ENCODE measurements at regions not wholly inside any gene's neighbourhood (a gene's known extent, or its start where the extent isn't known, plus 50 kb on each side); places are given as distances from the start of the nearest gene placed in this dataset.

- TF ChIP-seq CTCF (IDR thresholded peaks at IDR 0.05; ENCODE audit: insufficient read depth in 1 of 2, low read depth in 1 of 2, low read length in 1 of 2, severe bottlenecking in 1 of 2, unreplicated experiment in 1 of 2), result no peak
- Mint-ChIP-seq H3K27ac (ENCODE audit: unreplicated experiment) (no peak overlapping the region), H3K9me3 (ENCODE audit: unreplicated experiment) (no peaks in the 10 kb centered on the region), H3K4me3 (ENCODE audit: unreplicated experiment) (no peak overlapping the region), H3K4me1 (ENCODE audit: low read depth, unreplicated experiment) (no peaks in the 10 kb centered on the region), H3K36me3 (ENCODE audit: insufficient read depth, unreplicated experiment) (no peaks in the 10 kb centered on the region), H3K27me3 (ENCODE audit: insufficient read depth, unreplicated experiment) (no peaks in the 10 kb centered on the region)
- DNase-seq, result no peak
- intact Hi-C loops (cut with micrococcal nuclease; ENCODE audit: unreplicated experiment), result no loop called here
- ChIA-PET POLR2A (no interaction called here), CTCF (no interaction called here)
- Histone ChIP-seq H3K4me1 (no peaks in the 10 kb centered on the region), H3K36me3 (ENCODE audit: control insufficient read depth, insufficient read depth, low read length) (no peaks in the 10 kb centered on the region), H3K9me3 (no peaks in the 10 kb centered on the region), H3K4me3 (ENCODE audit: low read depth, low read length) (no peak overlapping the region), H3K27me3 (replicated peaks; ENCODE audit: control insufficient read depth, insufficient read depth, low read length) (no peaks in the 10 kb centered on the region)
- no TSS peak for BruUV-seq (replicated peaks)
Observed at GRCh38 chr5:126099077-126099476, 324.1 kb upstream of the GRAMD2B start.

GRCh38 chr5:126100767-126101166, 322.4 kb upstream of the GRAMD2B start:
- ChIA-PET POLR2A (no interaction called here), CTCF (no interaction called here)
- Histone ChIP-seq H3K9me3 (no peaks in the 10 kb centered on the region), H3K4me1 (no peaks in the 10 kb centered on the region), H3K4me3 (ENCODE audit: low read depth, low read length) (no peak overlapping the region), H3K36me3 (ENCODE audit: control insufficient read depth, insufficient read depth, low read length) (no peaks in the 10 kb centered on the region), H3K27me3 (replicated peaks; ENCODE audit: control insufficient read depth, insufficient read depth, low read length) (no peaks in the 10 kb centered on the region)
- Mint-ChIP-seq H3K36me3 (ENCODE audit: insufficient read depth, unreplicated experiment) (no peaks in the 10 kb centered on the region), H3K27ac (ENCODE audit: unreplicated experiment) (no peak overlapping the region), H3K9me3 (ENCODE audit: unreplicated experiment) (no peaks in the 10 kb centered on the region), H3K4me3 (ENCODE audit: unreplicated experiment) (no peak overlapping the region), H3K27me3 (ENCODE audit: insufficient read depth, unreplicated experiment) (no peaks in the 10 kb centered on the region), H3K4me1 (ENCODE audit: low read depth, unreplicated experiment) (no peaks in the 10 kb centered on the region)
- peak in 1 of 2 experiments; percentile 14 for DNase-seq
- BruUV-seq (replicated peaks), result no TSS peak
- intact Hi-C loops (cut with micrococcal nuclease; ENCODE audit: unreplicated experiment), result no loop called here
- peak; percentile 45 to 57 for TF ChIP-seq CTCF (IDR thresholded peaks at IDR 0.05; ENCODE audit: insufficient read depth in 1 of 2, low read depth in 1 of 2, low read length in 1 of 2, severe bottlenecking in 1 of 2, unreplicated experiment in 1 of 2)

GRCh38 chr5:126101901-126102300, 321.3 kb upstream of the GRAMD2B start:
- Mint-ChIP-seq H3K27me3 (ENCODE audit: insufficient read depth, unreplicated experiment) (no peaks in the 10 kb centered on the region), H3K9me3 (ENCODE audit: unreplicated experiment) (no peaks in the 10 kb centered on the region), H3K36me3 (ENCODE audit: insufficient read depth, unreplicated experiment) (no peaks in the 10 kb centered on the region), H3K4me1 (ENCODE audit: low read depth, unreplicated experiment) (no peaks in the 10 kb centered on the region), H3K27ac (ENCODE audit: unreplicated experiment) (no peak overlapping the region), H3K4me3 (ENCODE audit: unreplicated experiment) (no peak overlapping the region)
- BruUV-seq (replicated peaks), result no TSS peak
- intact Hi-C loops (cut with micrococcal nuclease; ENCODE audit: unreplicated experiment), result no loop called here
- H3K36me3 ChIP-seq (ENCODE audit: control insufficient read depth, insufficient read depth, low read length), result no peaks in the 10 kb centered on the region
- ChIA-PET POLR2A (no interaction called here), CTCF (no interaction called here)
- no peak for TF ChIP-seq CTCF (IDR thresholded peaks at IDR 0.05; ENCODE audit: insufficient read depth in 1 of 2, low read depth in 1 of 2, low read length in 1 of 2, severe bottlenecking in 1 of 2, unreplicated experiment in 1 of 2)
- no peaks in the 10 kb centered on the region for H3K9me3 ChIP-seq
- no peaks in the 10 kb centered on the region for H3K4me1 ChIP-seq
- no peak for DNase-seq
- no peaks in the 10 kb centered on the region for H3K27me3 ChIP-seq (replicated peaks; ENCODE audit: control insufficient read depth, insufficient read depth, low read length)
- H3K4me3 ChIP-seq (ENCODE audit: low read depth, low read length), result no peak overlapping the region
